SK-N-SH (cell line): ENCODE measurements at regions not wholly inside any gene's neighbourhood (a gene's known extent, or its start where the extent isn't known, plus 50 kb on each side); places are given as distances from the start of the nearest gene placed in this dataset.

ENCODE experiments used
- EP300 ChIP-seq, 2 experiments: IDR thresholded peaks; 2 replicates each; pipeline versions ENCODE4 v1.4.0 to v1.6.1; 2012; ENCODE audit warnings: borderline replicate concordance in 1 of 2, low read depth in 1 of 2, low read length in 1 of 2
- POLR2AphosphoS5 ChIP-seq: IDR thresholded peaks from 2 replicates; pipeline ENCODE4 v1.6.1; 2012; ENCODE audit warnings: low read depth, low read length
- YY1 ChIP-seq: IDR thresholded peaks from 2 replicates; pipeline ENCODE4 v1.4.0; 2012; ENCODE audit warnings: low read depth, mild to moderate bottlenecking
- TF ChIP-seq, protein P1 (sequence below): IDR thresholded peaks from 2 replicates; pipeline ENCODE4 v1.4.0; 2012; ENCODE audit warnings: low read depth

DNA sequence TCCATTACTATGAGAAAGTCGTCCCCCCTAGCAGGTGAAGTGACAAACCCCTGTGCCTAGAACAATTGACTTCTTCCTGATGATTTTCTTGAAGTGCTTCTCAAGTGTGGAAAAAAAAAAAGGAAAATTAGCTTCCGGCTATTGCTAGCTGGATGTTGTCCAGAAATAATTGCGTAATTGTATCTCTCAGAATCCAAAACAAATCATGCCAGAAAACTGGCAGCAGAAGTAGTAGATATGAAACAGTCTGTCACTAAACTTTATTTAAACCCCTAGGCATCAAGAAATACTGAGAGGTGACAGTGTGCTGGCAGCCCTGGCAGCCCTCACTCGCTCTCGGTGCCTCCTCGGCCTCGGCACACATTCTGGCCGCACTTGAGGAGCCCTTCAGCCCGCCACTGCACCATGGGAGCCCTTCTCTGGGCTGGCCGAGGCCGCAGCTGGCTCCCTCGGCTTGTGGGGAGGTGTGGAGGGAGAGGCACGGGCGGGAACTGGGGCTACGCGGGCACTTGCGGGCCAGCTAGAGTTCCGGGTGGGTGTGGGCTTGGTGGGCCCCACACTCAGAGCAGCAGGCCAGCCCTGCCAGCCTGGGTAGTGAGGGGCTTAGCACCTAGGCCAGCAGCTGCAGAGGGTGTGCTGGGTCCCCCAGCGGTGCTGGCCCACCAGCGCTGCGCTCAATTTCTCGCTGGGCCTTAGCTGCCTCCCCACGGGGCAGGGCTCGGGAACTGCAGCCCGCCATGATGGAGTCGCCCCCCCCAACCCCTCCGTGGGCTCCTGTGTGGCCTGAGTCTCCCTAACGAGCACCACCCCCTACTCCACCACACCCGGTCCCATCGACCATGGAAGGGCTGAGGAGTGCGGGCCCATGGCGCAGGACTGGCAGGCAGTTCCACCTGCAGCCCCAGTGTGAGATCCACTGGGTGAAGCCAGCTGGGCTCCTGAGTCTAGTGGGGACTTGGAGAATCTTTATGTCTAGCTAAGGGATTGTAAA, 80.5 kb upstream of the ABCA12 start:
- TF ChIP-seq POLR2AphosphoS5 = no peak
- TF ChIP-seq, protein P1, sequence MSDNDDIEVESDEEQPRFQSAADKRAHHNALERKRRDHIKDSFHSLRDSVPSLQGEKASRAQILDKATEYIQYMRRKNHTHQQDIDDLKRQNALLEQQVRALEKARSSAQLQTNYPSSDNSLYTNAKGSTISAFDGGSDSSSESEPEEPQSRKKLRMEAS = no peak
- TF ChIP-seq YY1 = no peak
- no peak for TF ChIP-seq EP300 (IDR thresholded peaks at IDR 0.05; ENCODE audit: borderline replicate concordance in 1 of 2, low read depth in 1 of 2, low read length in 1 of 2)
